ENCODE measurements at regions not wholly inside any gene's neighbourhood (a gene's known extent, or its start where the extent isn't known, plus 50 kb on each side); places are given as distances from the start of the nearest gene placed in this dataset.
A peak's percentile ranks its signal among the peaks of the same experiment; 100 is the strongest.
"Not testable (repeated sequence)": the region's sequence is repeated elsewhere in the genome, so short reads cannot be mapped to it uniquely, and the experiment has no call there.

GRCh38 chr6:27829453-27830211, 82.6 kb downstream of the OR2B2 start:
- H3K27me3 ChIP-seq (ENCODE audit: control insufficient read depth in 1 of 2, insufficient read depth in 2 of 2, low read length in 1 of 2), result peaks cover 0 to 3% of the 10 kb centered on the region in 2 donors
- no peak overlapping the region for H3K4me3 ChIP-seq (ENCODE audit: low read length in 2 of 2)
- no peak overlapping the region for H3K27ac ChIP-seq (ENCODE audit: low read depth in 1 of 2, low read length in 2 of 2)
- intact Hi-C loops (cut with DNase I), result no loop called here
- ATAC-seq (ENCODE audit: low FRiP score) (no peak), DNase-seq (no peak)
- WGBS, 2 donors, result 90 to 92% methylated on average over 9 of the region's 9 CpGs
- H3K4me1 ChIP-seq (ENCODE audit: control insufficient read depth in 1 of 2, insufficient read depth in 2 of 2, low read length in 2 of 2), result no peaks in the 10 kb centered on the region
- H3K36me3 ChIP-seq (ENCODE audit: control insufficient read depth in 1 of 2, insufficient read depth in 2 of 2, low read length in 1 of 2), result no peaks in the 10 kb centered on the region
- H3K9me3 ChIP-seq (ENCODE audit: control insufficient read depth, low read length), result no peaks in the 10 kb centered on the region

GRCh38 chr6:27827477-27827876, 84.7 kb downstream of the OR2B2 start:
- WGBS, 2 donors, result 63 to 64% methylated on average over 12 to 34 of the region's 35 CpGs
- H3K27me3 ChIP-seq (ENCODE audit: control insufficient read depth in 1 of 2, insufficient read depth in 2 of 2, low read length in 1 of 2); DNase-seq; ATAC-seq (ENCODE audit: low FRiP score); H3K36me3 ChIP-seq (ENCODE audit: control insufficient read depth in 1 of 2, insufficient read depth in 2 of 2, low read length in 1 of 2); H3K27ac ChIP-seq (ENCODE audit: low read depth in 1 of 2, low read length in 2 of 2); H3K4me3 ChIP-seq (ENCODE audit: low read length in 2 of 2); intact Hi-C loops (cut with DNase I); H3K9me3 ChIP-seq (ENCODE audit: control insufficient read depth, low read length); H3K4me1 ChIP-seq (ENCODE audit: control insufficient read depth in 1 of 2, insufficient read depth in 2 of 2, low read length in 2 of 2): not testable (repeated sequence)

- intact Hi-C loops (cut with DNase I); DNase-seq; H3K4me1 ChIP-seq (ENCODE audit: control insufficient read depth in 1 of 2, insufficient read depth in 2 of 2, low read length in 2 of 2); H3K27me3 ChIP-seq (ENCODE audit: control insufficient read depth in 1 of 2, insufficient read depth in 2 of 2, low read length in 1 of 2); H3K36me3 ChIP-seq (ENCODE audit: control insufficient read depth in 1 of 2, insufficient read depth in 2 of 2, low read length in 1 of 2); H3K9me3 ChIP-seq (ENCODE audit: control insufficient read depth, low read length); ATAC-seq (ENCODE audit: low FRiP score); H3K27ac ChIP-seq (ENCODE audit: low read depth in 1 of 2, low read length in 2 of 2); H3K4me3 ChIP-seq (ENCODE audit: low read length in 2 of 2): not testable (repeated sequence)
- 33 to 41% methylated on average over 21 to 30 of the region's 30 CpGs for WGBS, 2 donors
These were observed 85.6 kb downstream of the OR2B2 start for GRCh38 chr6:27826612-27826985.

GRCh38 chr6:27825848-27826611, 86.2 kb downstream of the OR2B2 start:
- H3K4me3 ChIP-seq (ENCODE audit: low read length in 2 of 2); intact Hi-C loops (cut with DNase I); H3K27ac ChIP-seq (ENCODE audit: low read depth in 1 of 2, low read length in 2 of 2); H3K4me1 ChIP-seq (ENCODE audit: control insufficient read depth in 1 of 2, insufficient read depth in 2 of 2, low read length in 2 of 2); H3K9me3 ChIP-seq (ENCODE audit: control insufficient read depth, low read length); DNase-seq; H3K27me3 ChIP-seq (ENCODE audit: control insufficient read depth in 1 of 2, insufficient read depth in 2 of 2, low read length in 1 of 2); ATAC-seq (ENCODE audit: low FRiP score); H3K36me3 ChIP-seq (ENCODE audit: control insufficient read depth in 1 of 2, insufficient read depth in 2 of 2, low read length in 1 of 2): not testable (repeated sequence)
- WGBS, 2 donors, result 79 to 85% methylated on average over 13 to 14 of the region's 15 CpGs

- peak overlapping the region in 1 of 2 donors; percentile 47 for H3K4me3 ChIP-seq (ENCODE audit: low read length in 2 of 2)
- no peaks in the 10 kb centered on the region for H3K4me1 ChIP-seq (ENCODE audit: control insufficient read depth in 1 of 2, insufficient read depth in 2 of 2, low read length in 2 of 2)
- intact Hi-C loops (cut with DNase I), result no loop called here
- WGBS, 2 donors, result 49 to 53% methylated on average over 7 of the region's 7 CpGs
- no peaks in the 10 kb centered on the region for H3K9me3 ChIP-seq (ENCODE audit: control insufficient read depth, low read length)
- H3K36me3 ChIP-seq (ENCODE audit: control insufficient read depth in 1 of 2, insufficient read depth in 2 of 2, low read length in 1 of 2), result no peaks in the 10 kb centered on the region
- no peak for ATAC-seq (ENCODE audit: low FRiP score)
- DNase-seq, result no peak
- H3K27me3 ChIP-seq (ENCODE audit: control insufficient read depth in 1 of 2, insufficient read depth in 2 of 2, low read length in 1 of 2), result peaks cover 0 to 2% of the 10 kb centered on the region in 2 donors
- H3K27ac ChIP-seq (ENCODE audit: low read depth in 1 of 2, low read length in 2 of 2), result peak overlapping the region in 1 of 2 donors; percentile 43
These were observed 87.0 kb downstream of the OR2B2 start for GRCh38 chr6:27825025-27825793.

GRCh38 chr6:27824211-27825024, 87.8 kb downstream of the OR2B2 start:
- H3K27ac ChIP-seq (ENCODE audit: low read depth in 1 of 2, low read length in 2 of 2), result peak overlapping the region; percentile 43 to 79
- 4 to 6% methylated on average over 28 to 33 of the region's 53 CpGs for WGBS, 2 donors
- H3K36me3 ChIP-seq (ENCODE audit: control insufficient read depth in 1 of 2, insufficient read depth in 2 of 2, low read length in 1 of 2); H3K27me3 ChIP-seq (ENCODE audit: control insufficient read depth in 1 of 2, insufficient read depth in 2 of 2, low read length in 1 of 2); H3K4me1 ChIP-seq (ENCODE audit: control insufficient read depth in 1 of 2, insufficient read depth in 2 of 2, low read length in 2 of 2); H3K9me3 ChIP-seq (ENCODE audit: control insufficient read depth, low read length); intact Hi-C loops (cut with DNase I); DNase-seq: not testable (repeated sequence)
- peak; percentile 84 for ATAC-seq (ENCODE audit: low FRiP score)
- H3K4me3 ChIP-seq (ENCODE audit: low read length in 2 of 2), result peak overlapping the region; percentile 47

GRCh38 chr6:27823714-27824210, 88.4 kb downstream of the OR2B2 start:
- H3K27ac ChIP-seq (ENCODE audit: low read depth in 1 of 2, low read length in 2 of 2); H3K9me3 ChIP-seq (ENCODE audit: control insufficient read depth, low read length); H3K4me1 ChIP-seq (ENCODE audit: control insufficient read depth in 1 of 2, insufficient read depth in 2 of 2, low read length in 2 of 2); H3K36me3 ChIP-seq (ENCODE audit: control insufficient read depth in 1 of 2, insufficient read depth in 2 of 2, low read length in 1 of 2); intact Hi-C loops (cut with DNase I); H3K27me3 ChIP-seq (ENCODE audit: control insufficient read depth in 1 of 2, insufficient read depth in 2 of 2, low read length in 1 of 2); DNase-seq: not testable (repeated sequence)
- peak overlapping the region in 1 of 2 donors; percentile 60 for H3K4me3 ChIP-seq (ENCODE audit: low read length in 2 of 2)
- WGBS, 2 donors, result 1% methylated on average over 22 to 29 of the region's 31 CpGs
- ATAC-seq (ENCODE audit: low FRiP score), result peak; percentile 96

GRCh38 chr6:27816906-27817305, 95.3 kb downstream of the OR2B2 start:
- 90 to 94% methylated on average over 3 of the region's 3 CpGs for WGBS, 2 donors
- no peak for ATAC-seq (ENCODE audit: low FRiP score)
- intact Hi-C loops (cut with DNase I), result no loop called here
- H3K27ac ChIP-seq (ENCODE audit: low read depth in 1 of 2, low read length in 2 of 2), result no peak overlapping the region
- H3K4me3 ChIP-seq (ENCODE audit: low read length in 2 of 2), result no peak overlapping the region
- H3K4me1 ChIP-seq (ENCODE audit: control insufficient read depth in 1 of 2, insufficient read depth in 2 of 2, low read length in 2 of 2), result no peaks in the 10 kb centered on the region
- peaks cover 0 to 1% of the 10 kb centered on the region in 2 donors for H3K27me3 ChIP-seq (ENCODE audit: control insufficient read depth in 1 of 2, insufficient read depth in 2 of 2, low read length in 1 of 2)
- no peaks in the 10 kb centered on the region for H3K9me3 ChIP-seq (ENCODE audit: control insufficient read depth, low read length)
- no peaks in the 10 kb centered on the region for H3K36me3 ChIP-seq (ENCODE audit: control insufficient read depth in 1 of 2, insufficient read depth in 2 of 2, low read length in 1 of 2)
- DNase-seq, result no peak
